Heart left ventricle (tissue), 16 donors: ENCODE measurements at regions not wholly inside any gene's neighbourhood (a gene's known extent, or its start where the extent isn't known, plus 50 kb on each side); places are given as distances from the start of the nearest gene placed in this dataset.

ENCODE experiments used
- ATAC-seq, 4 donors: fragments of 200-7000 bp; cut with Tn5 transposase; one replicate each; pipeline ENCODE4 v1.9.1; 2020 to 2022; ENCODE audit warnings: moderate library complexity in 4 of 4, mild to moderate bottlenecking in 3 of 4, moderate number of reproducible peaks in 1 of 4
- DNase-seq, 5 donors: peaks; one replicate each; pipeline ENCODE4 v3.0.0-alpha.2; 2020
- H3K27ac ChIP-seq, 12 donors: fragments of 200-600 bp; sonication (generic) in 4 of 12; one replicate each; pipeline versions ENCODE4 v1.5.0 to v1.8.0; 2016 to 2022; ENCODE audit warnings: mild to moderate bottlenecking in 2 of 12
- H3K27me3 ChIP-seq, 9 donors: fragments of 200-600 bp; sonication (generic) in 2 of 9; one replicate each; pipeline versions ENCODE4 v1.5.1 to v1.8.0; 2016 to 2022; ENCODE audit warnings: mild to moderate bottlenecking in 3 of 9
- H3K36me3 ChIP-seq, 9 donors: fragments of 200-600 bp; sonication (generic) in 2 of 9; one replicate each; pipeline versions ENCODE4 v1.5.0 to v1.8.0; 2018 to 2022; ENCODE audit warnings: mild to moderate bottlenecking in 2 of 9
- H3K4me1 ChIP-seq, 12 donors: fragments of 200-600 bp; sonication (generic) in 4 of 12; one replicate each; pipeline versions ENCODE4 v1.5.0 to v1.8.0; 2016 to 2022; ENCODE audit warnings: mild to moderate bottlenecking in 3 of 12
- H3K4me3 ChIP-seq, 12 donors: fragments of 200-600 bp; sonication (generic) in 4 of 12; one replicate each; pipeline versions ENCODE4 v1.5.0 to v1.8.0; 2017 to 2022; ENCODE audit warnings: mild to moderate bottlenecking in 9 of 12, moderate library complexity in 4 of 12
- H3K9me3 ChIP-seq, 12 donors: fragments of 200-600 bp; sonication (generic) in 4 of 12; one replicate each; pipeline versions ENCODE4 v1.5.0 to v1.8.0; 2016 to 2022; ENCODE audit warnings: mild to moderate bottlenecking in 1 of 12
- CTCF ChIP-seq, 12 donors: fragments of 200-600 bp; sonication (generic) in 4 of 12; IDR thresholded peaks; one replicate each; pipeline versions ENCODE4 v1.5.0 to v1.8.0; 2018 to 2022; ENCODE audit warnings: antibody characterized with exemption in 12 of 12, mild to moderate bottlenecking in 5 of 12
- POLR2A ChIP-seq, 2 donors: fragments of 450-650 bp; IDR thresholded peaks; one replicate each; pipeline ENCODE4 v1.6.1; 2017; ENCODE audit warnings: antibody characterized with exemption in 2 of 2, mild to moderate bottlenecking in 2 of 2, moderate library complexity in 2 of 2
- WGBS, 4 donors: extraction: QIAGEN DNeasy Blood & Tissue Kit in 2 of 4; methylation state at CpG; one replicate each; pipeline versions ENCODE4 v1.1.5 to v1.1.7; 2013 to 2018; 5-methylcytosine and 5-hydroxymethylcytosine counted together
- intact Hi-C, 10 donors: fragments of 100-400 bp; cut with DNase I; formaldehyde crosslinking; loops; one replicate each; pipeline versions ENCODE4 v1.11.1 to v1.14.2; 2022
- donor health status: ischemic (EF 13 %, LVEDD 7.1; RV severe dilation, severe dysfunction).
- donor health status: healthy with polysubstance abuse.
- donor health status: DM: no; HTN: yes; CAD: no.
- donor health status: DM: no; HTN: no; CAD: no.
- donor health status: ischemic (EF 25% LVEDD 6.9; RV normal size, moderate dysfunction).
- donor health status: ischemic (EF 25% LVEDD 5.7; RV mildly dilated, moderate dysfunction).
- donor health status: healthy.
- donor health status: DM: yes; HTN: yes; CAD: no.
- donor health status: ischemic (EF 35%, LVEDD 5.7; RV mildly dilated, moderate dysfunction).
- donor health status: nonischemic (EF 11% LVEDD 7.7; RV severe dilation, severe dysfunction).
- donor health status: DM: yes; HTN: yes; CAD: no.
- donor health status: PGD.
- donor health status: ischemic (EF 29% LVEDD 5.4; RV normal size, mild dysfunction).
- donor health status: nonischemic (EF 23%, LVEDD 6.1; RV moderate dilation, normal function).

GRCh38 chr13:65530688-65531087 is 1699.4 kb downstream of the PCDH9 start:
- ATAC-seq (no peak), DNase-seq (no peak)
- Histone ChIP-seq H3K9me3 (peaks cover 0 to under 1% (median 0%) of the 10 kb centered on the region in 12 donors), H3K27me3 (no peaks in the 10 kb centered on the region), H3K4me1 (no peaks in the 10 kb centered on the region), H3K36me3 (no peaks in the 10 kb centered on the region), H3K4me3 (no peak overlapping the region), H3K27ac (no peak overlapping the region)
- TF ChIP-seq CTCF (IDR thresholded peaks at IDR 0.05) = no peak
- TF ChIP-seq POLR2A (IDR thresholded peaks at IDR 0.05) = no peak
- 59 to 73% (median 66%) methylated on average over 2 of the region's 2 CpGs for WGBS, 4 donors
- intact Hi-C loops = no loop called here

- H3K27ac ChIP-seq = no peak overlapping the region
- no peak for DNase-seq
- WGBS, 4 donors = 30 to 50% (median 43%) methylated on average over 4 of the region's 4 CpGs
- TF ChIP-seq POLR2A (IDR thresholded peaks at IDR 0.05) = no peak
- no peak for TF ChIP-seq CTCF (IDR thresholded peaks at IDR 0.05)
- peaks cover 0 to 7% (median 0%) of the 10 kb centered on the region in 12 donors for H3K9me3 ChIP-seq
- no peaks in the 10 kb centered on the region for H3K36me3 ChIP-seq
- H3K27me3 ChIP-seq = no peaks in the 10 kb centered on the region
- no peak for ATAC-seq
- intact Hi-C loops = no loop called here
- no peak overlapping the region for H3K4me3 ChIP-seq
- H3K4me1 ChIP-seq = no peaks in the 10 kb centered on the region
Observed at GRCh38 chr13:65529541-65529940, 1700.6 kb downstream of the PCDH9 start.

GRCh38 chr13:65508745-65509144 is 1721.4 kb downstream of the PCDH9 start:
- ATAC-seq (no peak), DNase-seq (no peak)
- intact Hi-C loops = no loop called here
- peaks cover 0 to 13% (median 0%) of the 10 kb centered on the region in 12 donors for H3K9me3 ChIP-seq
- no peak overlapping the region for H3K4me3 ChIP-seq
- H3K27ac ChIP-seq = no peak overlapping the region
- no peak for TF ChIP-seq POLR2A (IDR thresholded peaks at IDR 0.05)
- TF ChIP-seq CTCF (IDR thresholded peaks at IDR 0.05) = no peak
- no peaks in the 10 kb centered on the region for H3K27me3 ChIP-seq
- no peaks in the 10 kb centered on the region for H3K36me3 ChIP-seq
- no peaks in the 10 kb centered on the region for H3K4me1 ChIP-seq

GRCh38 chr13:65508338-65508737 is 1721.8 kb downstream of the PCDH9 start:
- Histone ChIP-seq H3K27ac (no peak overlapping the region), H3K27me3 (no peaks in the 10 kb centered on the region), H3K4me1 (no peaks in the 10 kb centered on the region), H3K36me3 (no peaks in the 10 kb centered on the region), H3K4me3 (no peak overlapping the region), H3K9me3 (peaks cover 0 to 13% (median 0%) of the 10 kb centered on the region in 12 donors)
- ATAC-seq (no peak), DNase-seq (no peak)
- TF ChIP-seq POLR2A (IDR thresholded peaks at IDR 0.05) = no peak
- TF ChIP-seq CTCF (IDR thresholded peaks at IDR 0.05) = no peak
- intact Hi-C loops = no loop called here
